Keratinocyte (primary cell): ENCODE measurements at regions not wholly inside any gene's neighbourhood (a gene's known extent, or its start where the extent isn't known, plus 50 kb on each side); places are given as distances from the start of the nearest gene placed in this dataset.

ENCODE experiments used
- CTCF ChIP-seq, 3 experiments: IDR thresholded peaks in 1 of 3; conservative IDR thresholded peaks in 1 of 3; optimal IDR thresholded peaks in 1 of 3; 2 replicates in 2 of 3; 3 replicates in 1 of 3; pipeline versions ENCODE3 to v1.5.1; 2011; ENCODE audit warnings: low read length in 3 of 3, mild to moderate bottlenecking in 3 of 3, moderate library complexity in 2 of 3, control low read depth in 1 of 3, inconsistent platforms in 1 of 3; ENCODE audit not compliant: insufficient read depth in 2 of 3; ENCODE audit errors: extremely low read depth in 1 of 3
- EZH2 ChIP-seq: IDR thresholded peaks from one replicate; pipeline ENCODE4 v1.6.1; 2012; ENCODE audit warnings: inconsistent platforms, mild to moderate bottlenecking, low read length, moderate library complexity

- TF ChIP-seq CTCF (optimal IDR thresholded peaks at IDR 0.05 in 1 of 3, IDR thresholded peaks at IDR 0.05 in 1 of 3, conservative IDR thresholded peaks at IDR 0.05 in 1 of 3; ENCODE audit: extremely low read depth in 1 of 3, insufficient read depth in 2 of 3, low read length in 3 of 3), result no peak
- no peak for TF ChIP-seq EZH2
Measured at GRCh38 chr14:99040711-99041110, 231.3 kb downstream of the BCL11B start.
